Keratinocyte (primary cell): ENCODE measurements at regions not wholly inside any gene's neighbourhood (a gene's known extent, or its start where the extent isn't known, plus 50 kb on each side); places are given as distances from the start of the nearest gene placed in this dataset.

Experiments used
- DNase-seq: peaks from one replicate; pipeline ENCODE4 v3.0.0-alpha.2; 2011; ENCODE audit warnings: low read depth, missing footprints, low spot score
- FAIRE-seq: peaks from 2 replicates; lab custom pipeline; 2011; peaks lifted over from hg19 to GRCh38; lab: Jason Lieb, UNC
- H2AFZ ChIP-seq: 2 replicates; pipeline ENCODE4 v1.6.0; 2012; ENCODE audit warnings: low read length, control low read depth, inconsistent platforms; ENCODE audit not compliant: control insufficient read depth
- H3K27ac ChIP-seq: 2 replicates; pipeline ENCODE4 v1.5.1; 2011; ENCODE audit warnings: low read length; ENCODE audit not compliant: control insufficient read depth, insufficient read depth
- H3K27me3 ChIP-seq: 3 replicates; pipeline ENCODE4 v1.6.0; 2011; ENCODE audit warnings: low read length; ENCODE audit not compliant: control insufficient read depth, insufficient read depth; ENCODE audit errors: extremely low read depth
- H3K36me3 ChIP-seq, 2 experiments: 2 replicates in 1 of 2; 3 replicates in 1 of 2; pipeline ENCODE4 v1.5.1; 2011; ENCODE audit warnings: low read length in 2 of 2, mild to moderate bottlenecking in 1 of 2; ENCODE audit not compliant: control insufficient read depth in 2 of 2, insufficient read depth in 2 of 2; ENCODE audit errors: extremely low read depth in 1 of 2
- H3K4me1 ChIP-seq: 3 replicates; pipeline ENCODE4 v1.5.1; 2011; ENCODE audit warnings: low read length; ENCODE audit not compliant: control insufficient read depth, insufficient read depth; ENCODE audit errors: extremely low read depth
- H3K4me2 ChIP-seq: 3 replicates; pipeline ENCODE4 v1.6.0; 2011; ENCODE audit warnings: low read depth, low read length; ENCODE audit not compliant: control insufficient read depth, insufficient read depth; ENCODE audit errors: extremely low read depth
- H3K4me3 ChIP-seq, 3 experiments: fragments of 200-600 bp in 1 of 3; sonication (generic) in 1 of 3; 2 replicates in 2 of 3; 3 replicates in 1 of 3; pipeline ENCODE4 v1.5.1; 2011 to 2016; ENCODE audit warnings: low read length in 3 of 3, mild to moderate bottlenecking in 3 of 3, control low read depth in 2 of 3, inconsistent platforms in 1 of 3, low read depth in 1 of 3, mixed read lengths in 1 of 3, mixed run types in 1 of 3, moderate library complexity in 1 of 3; ENCODE audit not compliant: control insufficient read depth in 2 of 3, insufficient read depth in 2 of 3; ENCODE audit errors: extremely low read depth in 1 of 3
- H3K79me2 ChIP-seq: 2 replicates; pipeline ENCODE4 v1.6.0; 2012; ENCODE audit warnings: low read length; ENCODE audit not compliant: control insufficient read depth, insufficient read depth
- H3K9ac ChIP-seq: 3 replicates; pipeline ENCODE4 v1.6.0; 2011; ENCODE audit warnings: low read length; ENCODE audit not compliant: control insufficient read depth, insufficient read depth; ENCODE audit errors: extremely low read depth
- H3K9me1 ChIP-seq: 3 replicates; pipeline ENCODE4 v1.6.0; 2011; ENCODE audit warnings: low read length; ENCODE audit not compliant: control insufficient read depth, insufficient read depth; ENCODE audit errors: extremely low read depth
- H3K9me3 ChIP-seq: 2 replicates; pipeline ENCODE4 v1.5.1; 2012; ENCODE audit warnings: low read depth, low read length; ENCODE audit not compliant: control insufficient read depth
- H4K20me1 ChIP-seq: 3 replicates; pipeline ENCODE4 v1.6.0; 2011; ENCODE audit warnings: low read length; ENCODE audit not compliant: control insufficient read depth, insufficient read depth; ENCODE audit errors: extremely low read depth
- CTCF ChIP-seq, 3 experiments: IDR thresholded peaks in 1 of 3; conservative IDR thresholded peaks in 1 of 3; optimal IDR thresholded peaks in 1 of 3; 2 replicates in 2 of 3; 3 replicates in 1 of 3; pipeline versions ENCODE3 to v1.5.1; 2011; ENCODE audit warnings: low read length in 3 of 3, mild to moderate bottlenecking in 3 of 3, moderate library complexity in 2 of 3, control low read depth in 1 of 3, inconsistent platforms in 1 of 3; ENCODE audit not compliant: insufficient read depth in 2 of 3; ENCODE audit errors: extremely low read depth in 1 of 3
- EZH2 ChIP-seq: IDR thresholded peaks from one replicate; pipeline ENCODE4 v1.6.1; 2012; ENCODE audit warnings: inconsistent platforms, mild to moderate bottlenecking, low read length, moderate library complexity
- dilution Hi-C: fragments of 300-500 bp; cut with MboI; formaldehyde crosslinking; loops from one replicate; pipeline ENCODE4 v1.7.0; 2020; ENCODE audit warnings: low sequenced_read_pairs; ENCODE audit not compliant: extremely low pct_ligation_motif_present

DNA sequence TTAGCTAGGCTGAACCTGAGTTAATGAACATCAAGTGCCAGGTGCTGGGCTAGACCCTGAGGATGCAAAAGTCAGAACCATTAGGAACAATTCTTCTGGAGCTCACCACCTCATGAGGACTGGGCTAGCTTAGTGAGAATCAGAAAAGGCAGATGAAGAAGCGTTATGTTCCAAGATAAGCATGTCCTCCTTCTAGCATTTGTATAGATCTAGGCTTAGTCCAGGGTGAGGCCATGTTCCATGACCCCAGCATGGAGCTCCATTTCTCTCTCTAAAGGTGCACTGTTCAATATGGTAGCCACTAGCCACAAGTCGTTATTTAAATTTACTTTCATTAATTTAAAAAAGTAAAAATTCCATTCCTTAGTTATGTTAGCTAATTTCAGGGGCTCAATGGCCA is 365.3 kb upstream of the CCL2 start:
- Histone ChIP-seq H3K9me3 (no peaks in the 10 kb centered on the region), H3K9ac (no peak overlapping the region), H3K79me2 (no peaks in the 10 kb centered on the region), H3K27me3 (no peaks in the 10 kb centered on the region), H4K20me1 (no peaks in the 10 kb centered on the region), H2AFZ (no peak overlapping the region), H3K36me3 (no peaks in the 10 kb centered on the region), H3K4me2 (no peak overlapping the region), H3K4me3 (no peak overlapping the region), H3K9me1 (no peaks in the 10 kb centered on the region), H3K4me1 (peaks cover 8% of the 10 kb centered on the region), H3K27ac (no peak overlapping the region)
- dilution Hi-C loops = no loop called here
- FAIRE-seq (no peak), DNase-seq (no peak)
- TF ChIP-seq CTCF (optimal IDR thresholded peaks at IDR 0.05 in 1 of 3, IDR thresholded peaks at IDR 0.05 in 1 of 3, conservative IDR thresholded peaks at IDR 0.05 in 1 of 3; ENCODE audit: extremely low read depth in 1 of 3, insufficient read depth in 2 of 3, low read length in 3 of 3) (no peak), EZH2 (no peak)

GRCh38 chr17:33892717-33893591 is 362.1 kb upstream of the CCL2 start:
- no peak for TF ChIP-seq CTCF (optimal IDR thresholded peaks at IDR 0.05 in 1 of 3, IDR thresholded peaks at IDR 0.05 in 1 of 3, conservative IDR thresholded peaks at IDR 0.05 in 1 of 3; ENCODE audit: extremely low read depth in 1 of 3, insufficient read depth in 2 of 3, low read length in 3 of 3)
- no peak for TF ChIP-seq EZH2
- H3K9ac ChIP-seq = no peak overlapping the region
- H3K27ac ChIP-seq = no peak overlapping the region
- DNase-seq (no peak), FAIRE-seq (no peak)
- H3K4me2 ChIP-seq = no peak overlapping the region
- no peaks in the 10 kb centered on the region for H3K9me3 ChIP-seq
- H3K9me1 ChIP-seq = no peaks in the 10 kb centered on the region
- H3K36me3 ChIP-seq = no peaks in the 10 kb centered on the region
- H3K79me2 ChIP-seq = no peaks in the 10 kb centered on the region
- H3K4me1 ChIP-seq = peaks cover 8% of the 10 kb centered on the region
- H2AFZ ChIP-seq = no peak overlapping the region
- no peak overlapping the region for H3K4me3 ChIP-seq
- no peaks in the 10 kb centered on the region for H4K20me1 ChIP-seq
- dilution Hi-C loops = no loop called here
- H3K27me3 ChIP-seq = no peaks in the 10 kb centered on the region
